Ovary (tissue), 3 donors: ENCODE measurements at regions not wholly inside any gene's neighbourhood (a gene's known extent, or its start where the extent isn't known, plus 50 kb on each side); places are given as distances from the start of the nearest gene placed in this dataset.

Experiments
- CTCF ChIP-seq, 3 donors: fragments of 450-650 bp in 2 of 3; fragments of 200-600 bp in 1 of 3; IDR thresholded peaks; one replicate each; pipeline versions ENCODE4 v1.5.1 to v1.8.0; 2016 to 2022; ENCODE audit warnings: antibody characterized with exemption in 3 of 3, mild to moderate bottlenecking in 1 of 3
- POLR2A ChIP-seq: fragments of 450-650 bp; IDR thresholded peaks from one replicate; pipeline ENCODE4 v1.6.1; 2017; ENCODE audit warnings: antibody characterized with exemption, mild to moderate bottlenecking, moderate library complexity
- donor health status: DM: no; HTN: no; CAD: no.

DNA sequence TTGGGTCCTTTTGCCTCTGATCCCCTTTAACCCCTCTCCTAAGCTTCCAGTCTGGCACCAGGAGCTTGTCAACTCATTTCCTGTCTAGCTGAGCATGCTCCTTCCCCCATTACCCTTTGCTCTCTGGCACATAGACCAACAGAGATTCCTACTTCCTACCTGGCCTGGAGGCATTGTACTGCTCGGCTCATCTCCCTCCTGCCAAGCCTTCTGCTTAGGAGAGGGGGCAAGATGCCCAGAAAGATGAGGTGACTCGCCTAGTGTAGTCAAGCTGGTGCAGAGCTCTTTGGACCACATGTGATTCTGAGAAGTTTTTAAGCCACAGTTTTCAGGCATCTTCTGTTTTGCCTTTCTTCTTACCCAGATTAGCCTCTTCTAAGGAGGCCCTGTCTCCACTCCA is 95.4 kb downstream of the ZNF621 start:
- TF ChIP-seq CTCF (IDR thresholded peaks at IDR 0.05) (no peak), POLR2A (no peak)
